Tongue (tissue), 2 donors: ENCODE measurements at regions not wholly inside any gene's neighbourhood (a gene's known extent, or its start where the extent isn't known, plus 50 kb on each side); places are given as distances from the start of the nearest gene placed in this dataset. TPM values are rescaled to one million over a fixed set of nuclear protein-coding genes. Genes with fewer than 3 reads are reported as not detected.
"Not testable (repeated sequence)": the region's sequence is repeated elsewhere in the genome, so short reads cannot be mapped to it uniquely, and the experiment has no call there.

Experiments
- DNase-seq: peaks from one replicate; pipeline ENCODE4 v3.0.0-alpha.2; 2015
- small RNA-seq: library from RNA; depleted of rRNA; stranded (forward); fragments of <200 nt; gene quantifications from one replicate; pipeline ENCODE3, GENCODE V24; 2014; ENCODE audit warnings: low replicate concordance

DNA sequence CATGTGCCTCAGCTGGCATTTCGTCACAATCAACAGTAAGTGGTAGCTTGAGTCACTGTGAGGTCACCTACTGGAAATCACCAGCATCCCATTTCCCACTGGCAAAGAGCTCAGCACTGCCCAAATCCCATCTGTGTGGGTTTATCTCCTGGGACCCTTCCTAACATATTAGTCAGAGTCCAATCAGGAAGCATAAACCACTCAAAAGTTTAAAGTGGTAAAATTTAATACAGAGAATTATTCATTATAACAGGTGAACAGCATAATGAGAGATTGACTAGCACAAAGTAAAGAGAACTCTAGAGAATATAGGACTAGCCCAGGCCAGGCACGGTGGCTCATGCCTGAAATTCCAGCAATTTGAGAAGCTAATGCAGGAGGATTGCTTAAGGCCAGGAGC, 107.1 kb upstream of the TP53BP2 start:
- DNase-seq, result not testable (repeated sequence)

DNA sequence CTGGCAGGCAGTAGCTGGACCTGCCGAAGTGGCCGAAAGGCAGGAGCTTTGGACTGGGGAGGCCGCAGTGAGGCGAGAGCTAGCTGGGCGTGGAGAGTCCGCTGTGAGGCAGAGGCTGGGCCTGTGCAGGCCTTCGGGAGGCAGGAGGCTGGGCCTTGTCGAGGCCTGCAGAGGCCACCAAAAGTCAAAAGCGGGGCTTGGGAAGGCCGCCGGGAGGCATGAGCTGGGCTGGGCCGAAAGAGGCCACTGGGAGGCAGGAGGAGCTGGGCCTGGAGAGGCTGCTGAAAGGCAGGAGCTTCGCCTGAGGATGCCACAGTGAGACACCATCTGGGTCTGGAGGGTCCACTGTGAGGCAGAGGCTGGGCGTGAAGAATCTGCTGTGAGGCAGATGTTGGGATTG, 105.8 kb upstream of the TP53BP2 start:
- DNase-seq, result not testable (repeated sequence)

DNA sequence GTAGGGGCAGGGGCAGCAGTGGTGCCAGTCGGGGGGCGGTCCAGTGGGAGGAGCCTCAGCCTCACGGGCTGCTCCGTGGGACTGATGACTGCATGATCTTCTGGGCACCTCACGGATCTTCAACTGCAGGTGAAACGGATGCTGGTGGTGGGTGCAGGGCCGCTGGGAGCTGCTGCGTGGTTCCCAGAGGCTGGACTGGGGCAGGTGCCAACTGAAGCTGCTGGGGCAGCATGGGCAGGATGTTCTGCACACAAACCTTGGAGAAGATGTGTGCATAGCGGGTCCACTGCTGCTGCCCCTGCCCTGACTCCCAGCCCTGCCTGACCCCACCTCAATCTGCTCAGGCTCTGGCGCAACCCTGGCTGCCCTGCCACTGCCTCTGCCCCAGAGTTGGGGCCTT, 104.2 kb upstream of the TP53BP2 start:
- not testable (repeated sequence) for DNase-seq

DNA sequence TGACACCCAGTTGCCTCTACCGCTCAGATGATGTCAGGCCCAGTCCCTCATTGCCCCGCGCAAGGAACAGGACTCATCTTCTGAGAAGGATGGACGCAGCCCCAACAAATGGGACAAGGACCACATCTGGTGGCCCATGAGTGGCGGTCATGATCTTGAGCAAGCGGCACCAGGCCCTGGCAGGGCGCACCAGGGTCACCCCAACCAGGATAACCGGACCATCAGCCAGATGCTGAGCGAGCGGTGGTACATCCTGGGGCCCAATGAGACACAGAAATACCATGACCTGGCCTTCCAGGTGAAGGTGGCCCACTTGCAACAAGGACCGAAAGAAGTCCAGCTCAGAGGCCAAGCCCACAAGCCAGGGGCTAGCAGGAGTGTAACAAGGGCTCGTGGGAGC, 102.3 kb upstream of the TP53BP2 start:
- not testable (repeated sequence) for DNase-seq

DNA sequence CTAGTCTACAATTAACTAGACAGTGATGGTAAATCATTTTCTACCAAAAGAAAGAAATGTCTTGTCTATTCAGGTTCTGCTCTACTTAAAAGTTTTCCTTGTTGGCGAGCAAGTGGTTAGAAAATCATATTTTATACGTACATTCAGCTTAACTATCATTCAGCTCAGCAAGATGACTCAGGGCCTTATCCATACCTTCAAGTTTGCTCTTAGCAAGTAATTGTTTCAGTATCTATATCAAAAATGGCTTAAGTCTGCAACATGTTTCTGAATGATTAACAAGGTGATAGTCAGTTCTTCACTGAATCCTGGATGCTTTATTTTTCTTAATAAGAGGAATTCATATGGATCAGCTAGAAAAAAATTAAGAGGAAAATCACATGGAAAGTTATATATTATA, 90.8 kb upstream of the TP53BP2 start:
- not testable (repeated sequence) for DNase-seq

DNA sequence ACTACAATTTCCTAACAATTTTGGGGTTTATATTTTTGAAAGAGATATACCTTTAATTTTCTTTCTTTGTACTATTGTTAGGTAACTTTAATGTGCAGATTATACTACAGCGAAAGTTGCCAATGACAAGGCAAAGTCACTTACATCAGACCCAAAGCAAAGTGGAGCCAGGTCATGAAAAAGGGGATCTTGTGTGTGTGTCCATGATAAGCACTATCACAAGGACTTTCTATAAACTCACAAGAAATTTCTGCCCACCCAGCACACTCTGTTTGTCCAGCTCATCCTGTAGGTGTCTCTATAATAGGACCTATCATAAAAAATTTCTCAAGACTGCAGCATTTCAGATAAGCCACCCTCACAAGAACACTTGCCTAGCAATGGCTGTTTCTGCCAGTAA, 85.7 kb upstream of the TP53BP2 start:
- DNase-seq, result not testable (repeated sequence)

DNA sequence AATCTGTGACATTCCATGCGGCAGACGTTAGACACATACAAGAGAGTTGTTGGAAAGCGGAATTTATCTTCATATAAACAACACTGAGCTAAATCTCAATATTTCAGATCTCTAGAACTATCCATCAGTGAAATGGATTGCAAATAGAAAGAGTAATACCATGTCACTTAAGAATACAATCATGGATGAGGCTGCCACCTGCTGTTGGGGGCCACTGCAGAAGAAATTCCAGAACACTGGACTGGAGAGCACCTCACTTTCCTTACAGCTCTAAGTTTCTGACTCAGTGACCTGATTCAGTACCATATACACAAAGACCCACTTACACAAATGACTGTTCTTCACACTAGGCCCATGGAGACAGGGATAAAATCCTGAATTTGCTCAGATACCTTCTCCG, 75.1 kb upstream of the TP53BP2 start:
- not testable (repeated sequence) for DNase-seq

DNA sequence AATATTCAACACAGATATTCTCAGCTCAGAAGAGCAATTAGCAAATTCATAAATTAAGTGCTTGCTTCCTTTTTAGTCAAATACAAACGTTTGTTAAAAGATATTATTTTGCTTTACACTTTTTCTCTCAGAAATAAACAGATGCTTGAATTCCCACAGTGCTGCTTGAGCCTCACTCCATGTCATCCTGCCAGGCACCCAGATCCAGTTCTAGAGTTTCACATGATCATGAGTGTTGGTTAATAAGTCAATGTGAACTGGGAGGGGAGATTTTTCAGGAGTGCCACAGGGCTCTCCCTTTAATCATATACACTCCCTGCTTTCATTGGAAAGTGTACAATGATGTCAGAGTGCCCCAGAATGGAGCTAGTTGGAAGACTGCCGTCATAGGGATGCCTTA, 69.7 kb upstream of the TP53BP2 start:
- DNase-seq, result not testable (repeated sequence)

DNA sequence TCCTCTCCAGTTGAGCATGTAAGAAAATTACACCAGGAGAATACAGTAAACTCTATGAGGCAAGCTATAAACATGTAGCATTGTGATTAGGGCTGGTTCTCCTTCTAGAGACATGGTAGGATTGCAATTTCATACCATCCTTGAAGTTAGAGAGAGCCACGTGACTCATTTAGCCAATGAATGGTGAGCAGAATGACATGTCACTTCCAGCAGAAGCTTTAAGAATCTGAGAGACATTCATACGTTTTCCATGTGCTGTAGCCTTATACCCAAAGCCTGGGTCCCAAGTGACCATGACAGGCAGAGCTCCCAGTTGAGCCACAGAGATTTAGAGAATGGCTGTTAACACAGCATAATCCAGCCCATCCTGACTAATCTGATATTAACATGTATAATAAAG, 68.0 kb upstream of the TP53BP2 start:
- not testable (repeated sequence) for DNase-seq

DNA sequence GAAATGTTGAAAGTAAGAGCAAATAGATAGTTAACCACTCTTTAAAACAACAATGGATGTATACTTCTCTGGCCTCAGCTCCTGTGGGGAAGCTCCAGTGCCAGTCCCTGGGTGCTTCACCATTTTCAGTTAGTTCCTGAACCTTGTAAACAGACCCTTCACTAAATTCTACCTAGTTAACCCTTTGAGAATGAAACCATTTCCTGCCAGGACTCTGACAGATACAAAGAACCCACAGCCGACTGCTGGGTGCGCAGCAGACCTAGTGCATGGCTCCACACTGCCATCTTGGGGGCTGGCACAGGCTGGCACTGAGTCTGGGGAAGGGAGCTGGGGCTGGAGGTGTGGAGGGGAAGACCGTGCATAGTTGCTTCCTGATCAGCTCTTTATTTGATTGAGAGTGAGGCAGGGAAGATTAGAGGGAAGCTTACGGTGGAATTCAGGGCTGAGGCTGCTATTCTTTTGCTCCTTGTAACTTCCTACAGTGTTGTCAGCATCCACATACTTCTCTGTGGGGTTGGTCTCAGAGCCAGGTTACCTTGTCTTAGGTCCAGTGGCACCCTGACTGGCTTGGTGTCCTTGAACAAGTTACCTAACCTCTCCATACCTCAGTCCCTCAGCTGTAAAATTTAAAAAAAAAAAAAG, 62.3 kb upstream of the TP53BP2 start:
- DNase-seq, result not testable (repeated sequence)

DNA sequence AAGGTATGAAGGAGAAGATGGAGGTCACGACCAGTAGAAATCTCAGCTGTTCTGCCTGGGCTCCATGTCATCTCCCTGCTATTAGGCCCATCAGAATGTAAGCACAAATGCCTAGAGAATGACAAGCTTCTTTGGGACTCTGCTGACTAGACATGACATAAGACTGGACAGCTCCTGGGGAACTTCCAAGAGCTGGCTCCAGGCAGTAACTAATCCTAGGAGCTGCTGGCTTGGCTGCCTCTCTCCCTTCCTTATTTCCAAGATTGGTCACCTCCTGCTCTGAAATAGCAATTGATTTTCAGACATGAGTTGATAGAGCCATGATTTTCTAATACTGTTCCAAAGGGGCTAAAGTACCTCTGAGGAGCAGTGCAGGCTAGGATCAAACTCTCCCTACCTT, 57.5 kb upstream of the TP53BP2 start:
- not testable (repeated sequence) for DNase-seq

DNA sequence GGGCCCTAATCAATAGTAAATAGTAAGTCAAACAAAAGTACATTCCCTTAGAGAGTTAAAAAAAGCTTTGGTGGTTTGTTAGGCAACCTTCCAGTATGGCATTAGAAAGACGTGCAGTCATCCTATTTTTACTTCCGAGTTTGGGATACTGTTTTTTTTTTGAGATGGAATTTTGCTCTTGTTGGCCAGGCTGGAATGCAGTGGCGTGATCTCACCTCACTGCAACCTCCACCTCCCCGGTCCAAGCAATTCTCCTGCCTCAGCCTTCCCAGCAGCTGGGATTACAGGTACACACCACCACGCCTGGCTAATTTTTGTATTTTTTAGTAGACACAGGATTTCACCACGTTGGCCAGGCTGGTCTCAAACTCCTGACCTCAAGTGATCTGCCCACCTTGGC, 54.0 kb upstream of the TP53BP2 start:
- not testable (repeated sequence) for DNase-seq

DNA sequence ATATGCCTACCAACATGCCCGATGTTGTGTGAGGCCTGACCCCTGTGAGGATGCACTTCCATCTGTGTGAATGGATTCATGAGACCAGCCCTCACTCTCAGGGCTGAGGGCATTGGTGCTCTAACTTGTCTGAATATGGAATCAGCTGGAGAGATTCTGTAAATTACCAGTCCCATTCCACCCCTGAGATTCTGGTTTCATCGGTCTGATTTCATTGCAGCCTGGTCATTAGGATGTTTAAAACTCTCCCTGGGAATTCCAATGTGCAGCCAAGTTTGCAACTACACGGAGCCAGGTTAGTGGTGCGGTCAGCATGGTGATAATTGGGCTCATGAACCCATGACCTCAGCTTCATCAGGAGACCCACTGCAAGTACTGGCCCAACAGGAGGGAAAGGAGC, 51.4 kb upstream of the TP53BP2 start:
- DNase-seq, result not testable (repeated sequence)

DNA sequence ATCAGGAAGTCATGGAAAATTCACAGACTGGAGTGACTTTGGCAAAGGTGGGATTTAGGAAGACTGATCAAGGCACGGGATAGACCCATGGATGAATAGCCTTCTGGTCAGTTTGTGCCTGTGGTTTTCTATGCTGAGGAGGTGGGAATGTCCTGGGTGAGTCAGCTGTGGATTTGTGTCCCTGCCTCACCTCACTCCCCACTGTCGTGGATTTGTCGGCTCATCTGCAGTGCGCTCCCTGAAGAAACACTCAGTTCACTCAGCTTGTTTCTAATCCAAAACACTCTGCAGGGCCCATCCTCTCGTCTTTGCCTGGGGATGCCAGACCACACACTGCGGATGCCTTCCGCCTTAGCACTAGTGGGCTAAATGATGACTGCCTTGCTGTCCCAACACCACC, 50.2 kb upstream of the TP53BP2 start:
- DNase-seq, result not testable (repeated sequence)

Small RNAs in the stretch of these regions (small RNA-seq; reads per million reads assigned to genes)
- gene RNU6-1319P, result not detected
